ENCODE measurements at regions not wholly inside any gene's neighbourhood (a gene's known extent, or its start where the extent isn't known, plus 50 kb on each side); places are given as distances from the start of the nearest gene placed in this dataset.

DNA sequence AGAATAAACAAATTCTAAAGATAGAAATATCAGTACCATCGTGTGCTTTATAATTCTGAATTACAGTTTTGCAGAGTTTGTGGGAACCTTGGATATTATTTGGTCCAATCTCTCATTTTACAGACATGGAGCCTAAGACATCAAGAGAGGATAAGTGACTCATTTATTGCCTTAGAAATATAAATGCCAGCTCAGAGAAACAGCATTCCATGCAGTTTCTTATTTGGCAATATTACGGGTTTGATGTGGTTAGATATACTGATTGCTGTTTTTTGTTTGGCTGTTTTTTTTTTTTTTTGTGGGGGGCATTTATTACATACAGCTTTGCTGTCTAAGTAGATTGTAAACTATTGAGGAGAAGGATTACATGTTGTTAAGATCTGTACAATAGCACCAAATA, 1241.1 kb upstream of the LRRTM1 start (continued):
- TF ChIP-seq, protein P1, sequence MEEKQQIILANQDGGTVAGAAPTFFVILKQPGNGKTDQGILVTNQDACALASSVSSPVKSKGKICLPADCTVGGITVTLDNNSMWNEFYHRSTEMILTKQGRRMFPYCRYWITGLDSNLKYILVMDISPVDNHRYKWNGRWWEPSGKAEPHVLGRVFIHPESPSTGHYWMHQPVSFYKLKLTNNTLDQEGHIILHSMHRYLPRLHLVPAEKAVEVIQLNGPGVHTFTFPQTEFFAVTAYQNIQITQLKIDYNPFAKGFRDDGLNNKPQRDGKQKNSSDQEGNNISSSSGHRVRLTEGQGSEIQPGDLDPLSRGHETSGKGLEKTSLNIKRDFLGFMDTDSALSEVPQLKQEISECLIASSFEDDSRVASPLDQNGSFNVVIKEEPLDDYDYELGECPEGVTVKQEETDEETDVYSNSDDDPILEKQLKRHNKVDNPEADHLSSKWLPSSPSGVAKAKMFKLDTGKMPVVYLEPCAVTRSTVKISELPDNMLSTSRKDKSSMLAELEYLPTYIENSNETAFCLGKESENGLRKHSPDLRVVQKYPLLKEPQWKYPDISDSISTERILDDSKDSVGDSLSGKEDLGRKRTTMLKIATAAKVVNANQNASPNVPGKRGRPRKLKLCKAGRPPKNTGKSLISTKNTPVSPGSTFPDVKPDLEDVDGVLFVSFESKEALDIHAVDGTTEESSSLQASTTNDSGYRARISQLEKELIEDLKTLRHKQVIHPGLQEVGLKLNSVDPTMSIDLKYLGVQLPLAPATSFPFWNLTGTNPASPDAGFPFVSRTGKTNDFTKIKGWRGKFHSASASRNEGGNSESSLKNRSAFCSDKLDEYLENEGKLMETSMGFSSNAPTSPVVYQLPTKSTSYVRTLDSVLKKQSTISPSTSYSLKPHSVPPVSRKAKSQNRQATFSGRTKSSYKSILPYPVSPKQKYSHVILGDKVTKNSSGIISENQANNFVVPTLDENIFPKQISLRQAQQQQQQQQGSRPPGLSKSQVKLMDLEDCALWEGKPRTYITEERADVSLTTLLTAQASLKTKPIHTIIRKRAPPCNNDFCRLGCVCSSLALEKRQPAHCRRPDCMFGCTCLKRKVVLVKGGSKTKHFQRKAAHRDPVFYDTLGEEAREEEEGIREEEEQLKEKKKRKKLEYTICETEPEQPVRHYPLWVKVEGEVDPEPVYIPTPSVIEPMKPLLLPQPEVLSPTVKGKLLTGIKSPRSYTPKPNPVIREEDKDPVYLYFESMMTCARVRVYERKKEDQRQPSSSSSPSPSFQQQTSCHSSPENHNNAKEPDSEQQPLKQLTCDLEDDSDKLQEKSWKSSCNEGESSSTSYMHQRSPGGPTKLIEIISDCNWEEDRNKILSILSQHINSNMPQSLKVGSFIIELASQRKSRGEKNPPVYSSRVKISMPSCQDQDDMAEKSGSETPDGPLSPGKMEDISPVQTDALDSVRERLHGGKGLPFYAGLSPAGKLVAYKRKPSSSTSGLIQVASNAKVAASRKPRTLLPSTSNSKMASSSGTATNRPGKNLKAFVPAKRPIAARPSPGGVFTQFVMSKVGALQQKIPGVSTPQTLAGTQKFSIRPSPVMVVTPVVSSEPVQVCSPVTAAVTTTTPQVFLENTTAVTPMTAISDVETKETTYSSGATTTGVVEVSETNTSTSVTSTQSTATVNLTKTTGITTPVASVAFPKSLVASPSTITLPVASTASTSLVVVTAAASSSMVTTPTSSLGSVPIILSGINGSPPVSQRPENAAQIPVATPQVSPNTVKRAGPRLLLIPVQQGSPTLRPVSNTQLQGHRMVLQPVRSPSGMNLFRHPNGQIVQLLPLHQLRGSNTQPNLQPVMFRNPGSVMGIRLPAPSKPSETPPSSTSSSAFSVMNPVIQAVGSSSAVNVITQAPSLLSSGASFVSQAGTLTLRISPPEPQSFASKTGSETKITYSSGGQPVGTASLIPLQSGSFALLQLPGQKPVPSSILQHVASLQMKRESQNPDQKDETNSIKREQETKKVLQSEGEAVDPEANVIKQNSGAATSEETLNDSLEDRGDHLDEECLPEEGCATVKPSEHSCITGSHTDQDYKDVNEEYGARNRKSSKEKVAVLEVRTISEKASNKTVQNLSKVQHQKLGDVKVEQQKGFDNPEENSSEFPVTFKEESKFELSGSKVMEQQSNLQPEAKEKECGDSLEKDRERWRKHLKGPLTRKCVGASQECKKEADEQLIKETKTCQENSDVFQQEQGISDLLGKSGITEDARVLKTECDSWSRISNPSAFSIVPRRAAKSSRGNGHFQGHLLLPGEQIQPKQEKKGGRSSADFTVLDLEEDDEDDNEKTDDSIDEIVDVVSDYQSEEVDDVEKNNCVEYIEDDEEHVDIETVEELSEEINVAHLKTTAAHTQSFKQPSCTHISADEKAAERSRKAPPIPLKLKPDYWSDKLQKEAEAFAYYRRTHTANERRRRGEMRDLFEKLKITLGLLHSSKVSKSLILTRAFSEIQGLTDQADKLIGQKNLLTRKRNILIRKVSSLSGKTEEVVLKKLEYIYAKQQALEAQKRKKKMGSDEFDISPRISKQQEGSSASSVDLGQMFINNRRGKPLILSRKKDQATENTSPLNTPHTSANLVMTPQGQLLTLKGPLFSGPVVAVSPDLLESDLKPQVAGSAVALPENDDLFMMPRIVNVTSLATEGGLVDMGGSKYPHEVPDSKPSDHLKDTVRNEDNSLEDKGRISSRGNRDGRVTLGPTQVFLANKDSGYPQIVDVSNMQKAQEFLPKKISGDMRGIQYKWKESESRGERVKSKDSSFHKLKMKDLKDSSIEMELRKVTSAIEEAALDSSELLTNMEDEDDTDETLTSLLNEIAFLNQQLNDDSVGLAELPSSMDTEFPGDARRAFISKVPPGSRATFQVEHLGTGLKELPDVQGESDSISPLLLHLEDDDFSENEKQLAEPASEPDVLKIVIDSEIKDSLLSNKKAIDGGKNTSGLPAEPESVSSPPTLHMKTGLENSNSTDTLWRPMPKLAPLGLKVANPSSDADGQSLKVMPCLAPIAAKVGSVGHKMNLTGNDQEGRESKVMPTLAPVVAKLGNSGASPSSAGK (IDR thresholded peaks at IDR 0.05) = no peak
- TF ChIP-seq SPI1 (IDR thresholded peaks at IDR 0.05; ENCODE audit: borderline replicate concordance, low read depth, low read length) (no peak), SRSF7 (optimal IDR thresholded peaks at IDR 0.05; ENCODE audit: low read depth, low read length) (no peak), RFX7 (CRISPR knock-in tag; IDR thresholded peaks at IDR 0.05) (no peak), XRCC3 (IDR thresholded peaks at IDR 0.05) (no peak)
